GM21390 (cell line): ENCODE measurements at regions not wholly inside any gene's neighbourhood (a gene's known extent, or its start where the extent isn't known, plus 50 kb on each side); places are given as distances from the start of the nearest gene placed in this dataset.

Experiments used
- ATAC-seq: cut with Tn5 transposase; IDR thresholded peaks from one replicate; pipeline ENCODE4 v1.9.1; 2021; ENCODE audit not compliant: unreplicated experiment

DNA sequence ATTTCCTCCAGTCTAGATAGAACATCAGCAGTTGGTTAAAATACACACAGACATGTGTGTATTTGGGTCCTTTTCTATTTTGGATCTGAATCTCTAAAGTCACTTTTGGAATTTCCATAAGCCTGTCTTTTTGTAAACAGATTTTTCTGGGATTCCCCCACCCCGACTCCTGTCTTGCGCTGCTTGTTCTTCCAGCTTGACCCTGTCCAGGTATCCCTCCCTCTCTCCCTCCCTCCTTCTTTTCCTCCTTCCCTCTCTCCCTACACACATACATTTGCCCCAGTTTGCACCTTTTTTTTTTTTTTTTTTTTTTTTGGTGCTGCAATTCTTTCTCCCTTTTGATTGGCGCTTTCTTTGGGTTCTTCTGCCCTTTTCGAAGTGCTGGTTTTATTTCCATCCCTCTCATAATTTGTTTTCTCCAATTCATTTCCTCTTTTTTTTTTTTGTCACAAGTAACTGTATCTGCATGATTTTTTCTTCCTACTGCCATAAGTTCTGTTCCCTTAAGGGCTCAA, 114.8 kb upstream of the SERTAD2 start:
- no peak for ATAC-seq

- no peak for ATAC-seq
These were observed 115.8 kb upstream of the SERTAD2 start for GRCh38 chr2:64769392-64770044.

DNA sequence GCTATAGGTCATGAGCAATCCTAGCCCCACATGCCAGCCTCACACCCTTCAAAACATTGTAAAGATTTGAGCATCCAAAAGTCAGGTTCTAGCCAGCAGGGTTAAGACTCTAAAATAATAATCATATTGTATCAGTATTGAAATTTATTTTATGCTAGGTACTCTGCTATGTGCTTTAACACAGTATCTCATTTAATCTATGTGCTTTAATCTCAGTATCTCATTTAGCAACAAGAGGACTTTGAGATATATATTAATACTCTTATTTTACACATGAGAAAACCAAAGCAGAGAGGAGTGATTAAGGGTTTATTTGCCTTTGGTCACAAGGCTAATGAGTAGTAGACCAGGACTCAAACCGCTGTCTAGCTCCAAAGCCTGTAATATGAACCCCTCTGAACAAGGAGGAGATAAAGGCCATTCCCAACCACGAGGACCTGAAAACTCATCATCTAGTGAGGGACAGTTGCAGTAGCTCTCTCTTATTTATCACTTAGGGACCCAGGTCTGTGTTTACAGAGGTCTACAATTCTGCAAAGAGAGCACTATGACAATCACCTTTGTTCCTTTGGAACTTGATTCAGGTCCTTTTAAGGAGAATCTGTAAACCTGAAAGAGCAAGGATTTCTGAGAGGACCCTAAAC, 116.5 kb upstream of the SERTAD2 start:
- no peak for ATAC-seq

- no peak for ATAC-seq
These were observed 117.1 kb upstream of the SERTAD2 start for GRCh38 chr2:64770781-64771334.

DNA sequence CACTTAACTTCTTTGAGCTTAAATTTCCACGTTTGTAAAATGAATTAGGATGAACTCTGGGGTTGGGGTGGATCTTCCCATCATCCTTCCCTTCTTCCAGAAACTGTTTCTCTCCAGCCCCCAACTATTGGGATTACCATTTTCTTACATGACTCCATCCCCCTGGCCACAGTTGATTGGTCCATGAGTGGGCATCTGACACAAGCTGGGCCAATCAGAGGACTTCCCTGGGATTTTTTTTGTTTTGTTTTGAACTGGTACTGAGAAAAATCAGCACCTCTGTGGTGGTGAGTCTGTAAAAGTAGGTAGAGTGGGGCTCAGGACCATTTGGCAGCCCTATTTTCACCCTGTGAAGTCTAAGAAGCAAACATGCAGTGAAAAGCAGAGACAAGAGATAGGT, 118.0 kb upstream of the SERTAD2 start:
- no peak for ATAC-seq

DNA sequence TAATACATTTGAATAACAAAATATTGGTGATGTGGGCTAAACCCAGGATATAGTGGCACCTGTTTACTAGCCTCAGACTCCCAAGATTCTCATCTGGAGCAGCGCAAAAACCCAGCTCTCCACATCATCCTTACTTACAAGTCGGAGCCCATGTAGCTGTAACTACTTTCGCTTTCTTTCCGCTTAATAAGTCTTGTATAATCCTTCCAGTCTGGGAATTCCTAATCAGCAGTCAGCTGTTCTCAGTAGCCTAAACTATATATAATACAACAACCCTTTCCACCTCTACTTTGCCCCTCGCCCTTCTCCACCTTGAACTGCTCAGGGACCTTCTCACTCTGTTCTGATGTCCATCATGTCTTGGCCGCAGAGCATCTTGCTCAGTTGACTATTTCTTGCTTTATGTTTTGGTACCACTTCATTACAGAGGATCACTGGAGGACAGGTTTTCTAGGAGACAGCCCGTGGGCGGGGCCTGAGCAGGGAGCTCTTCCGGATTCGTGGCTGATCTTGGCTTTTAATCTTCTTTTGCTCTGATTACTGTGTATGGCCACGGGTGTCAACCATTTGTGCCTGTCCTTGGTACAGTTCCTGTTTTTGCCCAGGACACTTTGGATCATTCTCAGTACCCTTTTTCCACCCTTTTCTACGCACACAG, 119.9 kb upstream of the SERTAD2 start:
- no peak for ATAC-seq

DNA sequence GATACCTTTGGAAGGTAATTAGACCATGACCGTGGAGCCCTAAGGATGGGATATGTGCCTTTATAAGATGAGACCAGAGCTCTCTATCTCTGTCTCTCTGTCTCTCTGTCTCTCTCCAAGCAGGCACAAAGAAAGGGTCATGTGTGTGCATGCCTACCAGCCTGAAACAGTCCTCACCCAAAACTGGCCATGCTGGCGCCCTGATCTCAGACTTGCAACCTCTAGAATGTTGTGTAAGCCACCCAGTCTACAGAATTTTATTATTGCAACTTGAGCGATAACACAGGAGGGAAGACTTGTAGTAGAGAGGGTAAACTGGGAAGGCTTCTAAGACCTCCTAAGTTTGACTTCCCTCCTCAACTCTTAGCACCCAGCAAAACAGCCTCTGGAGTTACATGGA, 124.1 kb upstream of the SERTAD2 start:
- ATAC-seq, result no peak

- no peak for ATAC-seq
These were observed 125.5 kb upstream of the SERTAD2 start for GRCh38 chr2:64779117-64779690.

- no peak for ATAC-seq
These were observed 126.3 kb upstream of the SERTAD2 start for GRCh38 chr2:64780041-64780440.

DNA sequence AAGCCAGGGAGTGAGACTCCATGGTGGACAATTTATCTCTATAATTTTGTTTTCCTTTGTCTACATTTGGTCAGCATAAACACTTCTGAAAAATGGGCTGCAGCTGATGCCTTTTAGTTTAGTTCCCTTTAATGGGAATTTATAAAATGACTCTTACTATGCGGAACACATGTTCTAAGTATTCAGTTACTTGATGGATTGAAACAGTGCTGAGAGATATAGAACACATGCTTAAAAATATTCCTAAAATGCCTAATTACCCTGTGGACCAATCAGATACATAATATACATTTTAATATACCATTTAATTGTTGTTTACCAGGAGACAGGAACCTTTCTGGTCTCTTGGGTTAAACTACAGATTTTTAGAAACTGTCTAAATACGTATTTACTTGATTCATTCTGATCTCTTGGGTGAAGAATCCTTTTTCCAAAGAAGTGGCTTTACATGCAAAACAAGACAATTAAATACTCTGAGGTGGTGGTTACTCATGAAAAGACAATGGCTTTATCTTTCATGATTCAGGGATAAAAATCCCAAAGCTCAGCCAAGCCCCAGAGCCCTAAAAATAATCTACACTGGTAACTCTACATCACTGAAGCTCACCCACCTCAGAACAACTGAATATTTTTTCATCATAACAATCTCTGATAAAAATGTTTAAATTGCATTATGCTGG, 128.1 kb upstream of the SERTAD2 start:
- ATAC-seq, result no peak

DNA sequence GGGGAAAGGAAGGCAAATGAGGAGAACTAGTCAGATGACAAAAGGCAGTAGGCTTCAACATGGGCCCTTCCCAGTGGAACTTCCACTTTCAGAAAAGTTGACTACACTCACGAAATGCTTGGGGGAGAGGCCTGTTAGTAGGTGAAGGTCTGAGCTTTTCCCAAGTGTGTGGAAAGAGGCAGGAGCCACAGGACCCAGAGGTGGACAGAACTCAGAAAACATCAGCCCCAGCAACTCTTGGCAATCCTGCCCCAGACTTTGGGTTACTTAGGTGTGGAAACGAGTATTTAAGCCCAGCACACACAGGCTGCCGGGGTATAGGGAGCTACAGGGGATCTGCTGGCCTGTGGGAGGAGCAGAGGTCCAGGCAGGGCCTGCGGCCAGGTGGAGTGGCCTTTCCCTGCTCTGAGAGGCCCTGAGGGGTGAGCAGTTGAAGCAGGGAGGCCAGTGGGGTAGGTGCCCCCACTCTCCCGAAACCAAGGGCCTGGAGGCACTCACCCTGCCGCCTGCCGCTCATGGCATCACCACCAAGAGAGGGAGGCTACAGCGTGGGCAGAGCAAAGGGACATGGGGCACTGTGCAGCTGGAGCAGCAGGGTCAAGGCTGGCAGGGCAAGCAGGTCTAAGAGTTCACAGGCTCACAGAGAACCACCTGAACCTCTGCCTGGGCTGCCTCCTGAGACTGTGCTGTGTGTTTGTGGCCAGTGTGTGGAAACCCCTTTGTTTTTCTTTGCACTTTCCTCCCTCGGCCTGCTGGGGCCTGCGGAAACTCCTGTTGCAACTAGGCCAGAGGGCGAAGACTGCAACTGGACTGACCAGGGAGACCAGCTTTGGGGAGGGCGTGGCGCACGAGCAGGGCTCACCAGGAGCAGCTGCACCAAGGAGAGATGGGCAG, 130.7 kb upstream of the SERTAD2 start:
- no peak for ATAC-seq

DNA sequence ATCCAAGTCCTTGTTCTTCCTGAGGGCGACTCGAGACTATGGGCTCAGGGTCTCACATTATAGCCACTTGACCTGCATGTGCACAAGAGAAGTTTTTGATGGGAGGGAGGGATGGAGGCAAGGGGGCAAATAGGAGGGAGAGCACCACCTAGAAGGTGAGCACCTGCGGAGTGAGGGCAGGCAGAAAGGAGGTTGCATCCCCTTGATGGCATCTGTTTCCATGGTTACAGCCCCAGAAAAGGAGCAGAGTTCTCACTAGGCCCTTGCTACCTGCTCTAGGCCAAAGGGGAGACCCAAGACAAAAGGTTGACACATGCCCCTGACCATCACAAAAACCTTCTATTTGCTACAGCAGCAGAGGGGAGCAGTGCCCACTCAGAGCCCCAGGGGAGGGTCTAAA, 131.5 kb upstream of the SERTAD2 start:
- no peak for ATAC-seq

GRCh38 chr2:64786343-64787018, 132.8 kb upstream of the SERTAD2 start:
- no peak for ATAC-seq

DNA sequence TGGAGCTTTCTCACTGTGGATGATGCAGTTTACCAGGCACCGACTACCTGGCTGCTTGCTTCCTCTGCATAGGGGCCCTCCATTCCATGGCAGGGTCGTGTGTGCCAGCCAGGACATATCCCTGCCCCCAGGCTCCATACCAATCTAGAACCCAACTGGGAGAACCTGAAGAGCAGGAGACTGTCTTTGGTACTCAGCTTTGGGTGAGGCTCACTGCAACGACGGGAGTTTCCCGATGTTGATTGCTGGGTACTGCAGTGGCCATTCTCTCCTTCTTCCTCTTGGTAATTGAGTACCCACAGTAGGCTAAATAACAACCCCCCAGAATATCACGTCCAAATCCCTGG, 133.3 kb upstream of the SERTAD2 start:
- no peak for ATAC-seq

- ATAC-seq, result no peak
These were observed 134.0 kb upstream of the SERTAD2 start for GRCh38 chr2:64787698-64788097.

GRCh38 chr2:64789466-64790320, 136.0 kb upstream of the SERTAD2 start:
- no peak for ATAC-seq

- no peak for ATAC-seq
These were observed 138.6 kb upstream of the SERTAD2 start for GRCh38 chr2:64792300-64792699.

DNA sequence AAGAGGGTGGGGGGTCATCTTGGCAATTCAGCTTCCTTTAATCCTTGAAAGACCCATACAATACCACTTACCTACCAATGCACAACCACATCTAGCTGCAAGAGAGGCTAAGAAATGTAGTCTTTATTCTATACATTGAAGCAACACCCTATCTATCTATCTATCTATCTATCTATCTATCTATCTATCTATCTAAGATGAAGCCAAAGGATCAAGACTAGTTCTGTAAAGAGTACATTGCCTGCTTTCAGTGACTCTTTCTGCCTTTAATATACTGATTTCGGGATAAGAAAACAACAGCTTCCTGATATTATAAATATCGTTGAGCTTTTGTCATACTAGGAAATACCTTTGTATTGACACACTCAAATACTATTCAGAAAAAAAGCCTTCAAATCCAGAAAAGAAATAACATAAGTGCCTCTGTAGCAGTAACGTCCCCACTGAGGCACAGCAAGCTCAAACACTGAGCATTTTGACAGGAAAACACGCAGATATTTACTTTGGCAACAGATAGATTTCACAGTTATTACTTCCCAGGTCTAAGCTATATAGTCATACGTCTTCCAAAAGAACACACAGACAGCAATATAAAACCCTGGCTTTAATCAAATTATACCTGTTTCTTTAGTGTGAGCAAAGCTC, 139.4 kb upstream of the SERTAD2 start:
- no peak for ATAC-seq
